GM19467 (cell line): ENCODE measurements at regions not wholly inside any gene's neighbourhood (a gene's known extent, or its start where the extent isn't known, plus 50 kb on each side); places are given as distances from the start of the nearest gene placed in this dataset.

Source experiments
- ATAC-seq: cut with Tn5 transposase; IDR thresholded peaks from one replicate; pipeline ENCODE4 v1.9.1; 2021; ENCODE audit warnings: mild to moderate bottlenecking, moderate library complexity; ENCODE audit not compliant: unreplicated experiment

DNA sequence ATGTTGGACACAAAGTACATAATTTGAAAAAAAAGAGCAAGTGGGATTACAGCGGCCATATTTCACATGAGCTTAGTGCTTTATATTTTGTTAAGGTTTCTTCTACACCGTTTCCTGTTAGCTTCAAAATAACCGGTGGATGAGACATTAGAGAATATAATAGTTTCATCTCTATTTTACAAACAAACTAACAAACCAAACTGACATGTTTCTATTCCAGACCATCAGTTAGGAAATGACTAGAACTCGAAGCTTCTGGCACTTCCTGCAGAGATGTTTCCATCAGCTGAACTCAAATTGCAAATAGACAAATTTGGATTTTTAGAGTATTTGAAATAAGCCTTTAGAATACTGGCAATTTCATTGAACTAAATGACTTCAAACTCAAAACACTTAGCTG is 86.5 kb downstream of the MTRR start:
- ATAC-seq = no peak

DNA sequence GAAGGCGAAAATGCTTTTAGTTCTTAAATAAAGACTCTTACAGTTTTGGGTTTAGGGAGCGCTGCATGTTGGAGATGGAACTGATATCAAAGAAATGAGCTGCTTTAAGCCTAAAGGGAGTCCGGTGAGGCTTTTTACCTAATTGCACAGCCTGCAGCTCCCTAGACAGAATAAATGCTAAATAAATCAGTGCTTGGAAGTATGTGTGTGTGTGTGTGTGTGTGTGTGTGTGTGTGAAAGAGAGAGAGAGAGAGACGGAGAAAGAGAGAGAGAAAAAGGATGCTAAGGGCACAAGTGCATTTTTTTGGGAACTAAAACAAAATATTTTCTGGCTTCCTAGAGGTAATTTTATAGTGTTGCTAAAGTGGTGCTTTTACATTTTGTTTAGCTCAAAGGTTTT is 88.4 kb downstream of the MTRR start:
- no peak for ATAC-seq

DNA sequence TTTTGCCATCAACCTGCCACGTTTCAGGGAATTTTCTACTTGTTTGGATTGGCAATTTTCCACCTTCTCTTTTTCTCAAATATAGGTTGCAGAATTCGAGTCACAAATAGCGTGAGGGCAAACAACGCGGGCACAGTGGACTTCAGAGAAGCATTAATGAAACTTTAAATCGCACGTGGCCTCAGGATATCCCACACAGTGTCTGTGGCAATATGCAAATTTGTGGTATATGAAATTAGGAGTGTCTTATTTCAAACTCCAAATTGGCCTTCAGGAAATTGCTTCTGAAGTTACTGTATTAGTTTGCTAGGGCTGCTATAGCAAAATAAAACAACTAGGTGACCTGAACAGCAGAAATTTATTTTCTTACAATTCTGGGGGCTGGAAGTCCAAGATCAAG is 91.2 kb downstream of the MTRR start:
- no peak for ATAC-seq

DNA sequence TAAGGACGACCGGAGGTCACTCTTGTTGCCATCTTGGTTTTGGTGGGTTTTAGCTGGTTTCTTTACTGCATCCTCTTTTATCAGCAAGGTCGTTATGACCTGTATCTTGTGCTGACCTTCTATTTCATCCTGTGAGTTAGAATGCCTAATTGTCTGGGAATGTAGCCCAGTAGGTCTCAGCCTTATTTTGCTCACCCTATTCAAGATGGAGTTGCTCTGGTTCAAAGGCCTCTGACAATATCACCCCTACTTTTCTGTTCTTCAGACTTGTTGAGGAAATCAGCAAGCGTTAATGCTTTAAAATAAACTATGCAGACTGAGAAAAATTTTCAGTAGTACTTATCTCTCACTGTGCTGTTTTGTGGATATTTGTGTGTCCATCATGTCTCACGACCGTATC is 92.6 kb downstream of the MTRR start:
- no peak for ATAC-seq

DNA sequence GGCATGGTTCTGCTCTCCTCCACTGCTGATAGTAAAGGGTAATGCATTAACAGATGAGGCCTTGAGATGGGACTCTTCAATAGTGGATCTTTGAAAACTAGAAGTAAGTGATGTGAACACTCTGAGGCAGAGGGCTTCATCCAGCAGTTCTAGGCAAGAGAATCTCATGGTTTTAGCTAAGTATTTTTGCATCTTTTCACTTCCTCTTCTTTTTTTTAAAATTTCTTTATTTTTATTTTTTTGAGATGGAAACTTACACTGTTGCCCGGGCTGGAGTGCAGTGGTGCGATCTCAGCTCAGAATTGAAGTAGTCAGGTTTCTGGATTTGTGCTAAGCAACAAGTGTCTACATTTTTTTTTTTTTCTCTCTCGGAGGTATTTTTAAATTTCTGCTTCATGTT is 101.9 kb downstream of the MTRR start:
- ATAC-seq = no peak

DNA sequence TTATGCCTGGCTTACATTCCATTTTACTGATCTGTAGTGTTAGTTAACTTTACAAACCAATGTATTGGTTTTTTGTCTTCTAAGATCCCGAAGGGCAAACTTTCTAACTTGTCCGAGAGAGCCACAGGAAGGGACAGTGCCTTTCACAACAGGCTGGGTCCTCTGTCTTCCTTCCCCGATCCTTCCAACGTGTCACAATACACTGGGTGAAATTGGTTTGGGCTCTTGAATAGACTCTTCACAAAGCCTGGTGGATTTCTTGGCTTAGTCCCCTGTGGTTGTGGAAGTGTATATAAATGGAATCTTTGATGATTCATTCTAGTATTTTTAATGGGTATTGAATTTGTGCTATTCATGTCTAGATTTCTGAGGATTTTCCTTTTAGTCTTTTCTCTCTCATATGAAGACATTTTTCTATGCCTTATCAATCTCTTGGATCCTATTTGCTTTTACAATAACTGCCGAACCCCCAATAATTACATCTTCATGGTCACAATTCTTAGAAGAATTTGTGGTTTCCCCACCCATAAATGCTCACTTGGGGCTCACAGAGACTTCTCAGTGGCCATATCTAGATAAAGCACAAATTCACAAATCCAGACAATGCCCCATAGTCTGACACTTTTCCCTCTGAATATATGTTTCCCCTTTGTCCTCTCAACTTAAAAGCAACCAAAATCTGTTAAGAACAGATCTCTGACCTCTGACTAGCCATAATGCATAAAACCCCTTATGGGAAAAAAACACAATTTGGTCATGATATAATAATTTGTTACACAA is 107.7 kb downstream of the MTRR start:
- ATAC-seq = no peak

DNA sequence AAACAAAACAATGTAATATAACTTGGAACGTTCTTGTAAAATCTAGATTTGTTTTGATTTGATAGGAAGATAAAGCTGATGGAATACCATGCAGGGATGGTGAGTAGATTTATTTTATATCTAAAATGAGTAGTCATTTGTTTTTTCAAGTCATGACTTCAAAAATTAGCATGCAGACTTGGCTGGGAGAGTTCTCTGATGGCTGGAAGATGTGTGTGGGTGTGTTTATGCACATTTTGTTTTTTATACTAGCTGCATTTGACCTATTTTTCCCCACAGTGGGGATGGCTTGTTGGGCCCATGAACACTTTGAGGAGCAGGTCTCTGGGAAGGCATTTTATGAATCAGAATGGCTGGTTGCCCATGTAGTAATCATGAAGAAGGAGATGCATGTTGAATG is 109.2 kb downstream of the MTRR start:
- no peak for ATAC-seq

DNA sequence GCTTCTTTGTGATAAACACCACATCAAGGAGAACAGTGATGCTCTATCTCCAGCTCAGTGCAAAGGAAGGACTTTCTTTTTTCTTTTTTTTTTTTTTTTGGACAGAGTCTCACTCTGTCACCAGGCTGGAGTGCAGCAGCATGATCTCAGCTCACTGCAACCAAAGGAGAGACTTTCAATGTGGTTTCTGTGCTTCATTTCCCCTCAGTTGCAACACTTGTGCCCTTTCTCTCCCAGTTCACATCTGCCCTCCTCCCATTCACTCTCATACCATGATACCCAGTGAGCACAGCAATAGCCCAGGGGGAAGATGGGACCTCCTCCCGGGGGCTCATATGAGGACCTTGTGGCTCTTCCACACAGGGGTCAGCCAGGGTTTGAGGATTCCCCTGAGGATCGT is 110.0 kb downstream of the MTRR start:
- no peak for ATAC-seq

DNA sequence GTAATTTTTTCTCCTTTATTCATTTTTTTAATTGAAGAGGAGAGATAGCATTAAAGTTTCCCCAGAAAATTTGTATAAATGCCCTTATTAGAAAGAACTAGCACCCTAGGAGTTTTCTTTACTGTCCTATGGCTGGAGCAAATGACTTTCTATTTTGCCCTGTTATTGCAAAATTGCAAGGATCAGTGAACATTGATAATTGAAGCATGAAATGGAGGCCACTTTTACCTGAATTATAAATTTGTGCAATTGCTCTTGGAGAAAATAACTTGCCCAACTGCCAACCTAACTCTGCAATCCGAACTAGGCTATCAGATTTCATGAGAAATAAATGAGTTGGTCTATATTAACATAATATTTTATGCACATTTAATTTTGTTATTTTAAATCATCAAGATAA is 111.9 kb downstream of the MTRR start:
- no peak for ATAC-seq

DNA sequence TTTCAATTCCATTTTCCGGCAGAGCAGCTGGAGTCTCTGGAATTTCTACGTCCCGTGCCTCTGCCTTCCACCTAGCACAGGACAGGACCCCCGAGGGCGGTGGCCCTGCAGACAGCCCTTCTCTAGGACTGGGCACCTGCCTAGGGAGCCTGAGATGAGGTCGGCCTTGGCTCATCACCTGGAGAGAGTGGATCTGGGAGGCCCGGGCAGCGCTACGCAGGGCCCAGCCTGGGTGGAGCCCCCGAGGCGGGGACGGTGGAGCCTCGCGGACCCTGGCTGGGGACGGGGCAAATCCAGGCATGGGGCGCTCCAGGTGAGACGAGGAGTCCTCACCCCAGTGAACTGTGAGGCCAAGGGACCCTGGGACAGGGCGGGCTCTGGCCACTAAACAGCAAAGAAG is 114.5 kb downstream of the MTRR start:
- no peak for ATAC-seq

DNA sequence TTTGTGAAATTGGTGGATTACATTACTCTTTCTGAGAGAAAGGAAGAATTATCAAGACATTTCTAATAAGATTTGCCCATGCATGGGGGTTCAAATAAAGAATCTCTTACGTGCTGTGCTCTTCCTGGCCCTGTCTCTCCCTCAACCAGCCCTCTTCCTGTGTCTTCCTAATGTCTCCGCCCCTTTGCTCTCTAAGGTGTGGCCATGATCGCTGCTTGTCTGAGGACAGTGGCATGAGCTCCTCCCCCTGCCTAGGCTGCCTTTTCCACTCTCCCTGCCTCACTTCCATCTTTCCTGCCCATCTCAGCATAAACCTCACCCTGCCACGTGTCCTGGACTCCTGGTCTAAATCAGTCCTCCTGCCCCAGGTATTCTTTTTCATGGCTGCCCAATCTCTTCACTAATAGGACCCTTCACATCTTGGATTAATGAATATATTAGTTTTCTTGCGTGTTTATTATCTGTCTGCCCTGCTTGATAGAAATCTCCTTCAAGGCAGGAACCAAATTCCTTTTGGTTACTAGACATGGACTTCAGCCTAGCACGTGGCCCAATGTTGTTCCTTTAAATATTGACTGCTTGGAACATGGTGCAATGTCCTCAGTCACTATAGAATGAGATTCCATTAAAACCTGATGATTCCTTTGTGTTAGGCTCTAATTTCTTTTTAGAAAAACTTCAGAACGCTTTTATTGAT is 122.3 kb downstream of the MTRR start:
- ATAC-seq = no peak

DNA sequence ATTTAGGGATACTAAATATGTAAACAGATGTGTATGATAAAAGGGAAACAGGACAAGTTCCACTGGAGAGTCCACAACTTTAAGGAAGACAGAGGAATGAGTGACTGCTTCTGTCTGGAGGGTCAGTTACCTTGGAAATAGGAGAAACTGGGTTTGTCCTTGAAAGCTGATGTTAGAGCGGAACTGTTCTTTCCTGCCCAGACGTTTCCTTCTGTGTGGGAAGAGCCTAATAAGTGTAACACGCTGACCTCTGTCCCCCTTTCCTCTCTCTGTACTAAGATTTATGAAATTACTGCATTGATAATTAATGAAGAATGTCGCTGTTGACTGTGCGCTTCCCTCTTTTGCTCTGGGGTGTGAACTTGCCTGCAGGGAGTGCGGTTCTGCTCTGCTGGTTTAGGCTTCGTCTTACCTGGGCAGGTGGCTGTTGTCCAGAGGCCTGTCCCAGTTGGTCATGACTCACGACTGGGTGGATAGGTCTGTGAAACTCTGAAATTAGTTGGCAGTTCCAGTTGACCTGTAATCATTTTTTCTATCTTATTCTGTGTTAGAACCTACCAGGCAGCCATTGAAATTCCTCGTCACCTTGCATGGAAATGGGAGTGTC is 126.8 kb downstream of the MTRR start:
- no peak for ATAC-seq

DNA sequence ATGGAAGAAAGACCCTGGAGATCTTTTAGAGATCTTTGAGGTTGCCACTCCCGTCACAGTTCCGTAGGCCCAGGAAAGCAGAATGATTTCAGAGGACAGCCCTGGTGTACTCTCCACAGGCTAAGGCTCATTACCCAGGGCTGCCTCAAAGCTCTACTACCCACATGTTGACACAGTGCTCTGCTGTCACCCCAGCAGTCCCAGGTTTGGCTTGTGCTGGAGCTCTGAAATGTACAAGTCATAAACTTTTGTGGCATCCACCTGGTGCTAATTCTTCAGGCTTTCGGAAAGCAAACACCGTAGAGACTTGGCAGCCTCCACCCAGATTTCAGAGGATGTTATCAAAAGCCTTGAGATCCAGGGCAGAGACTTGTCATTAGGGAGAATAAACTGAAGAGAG is 136.5 kb downstream of the MTRR start:
- ATAC-seq = no peak

DNA sequence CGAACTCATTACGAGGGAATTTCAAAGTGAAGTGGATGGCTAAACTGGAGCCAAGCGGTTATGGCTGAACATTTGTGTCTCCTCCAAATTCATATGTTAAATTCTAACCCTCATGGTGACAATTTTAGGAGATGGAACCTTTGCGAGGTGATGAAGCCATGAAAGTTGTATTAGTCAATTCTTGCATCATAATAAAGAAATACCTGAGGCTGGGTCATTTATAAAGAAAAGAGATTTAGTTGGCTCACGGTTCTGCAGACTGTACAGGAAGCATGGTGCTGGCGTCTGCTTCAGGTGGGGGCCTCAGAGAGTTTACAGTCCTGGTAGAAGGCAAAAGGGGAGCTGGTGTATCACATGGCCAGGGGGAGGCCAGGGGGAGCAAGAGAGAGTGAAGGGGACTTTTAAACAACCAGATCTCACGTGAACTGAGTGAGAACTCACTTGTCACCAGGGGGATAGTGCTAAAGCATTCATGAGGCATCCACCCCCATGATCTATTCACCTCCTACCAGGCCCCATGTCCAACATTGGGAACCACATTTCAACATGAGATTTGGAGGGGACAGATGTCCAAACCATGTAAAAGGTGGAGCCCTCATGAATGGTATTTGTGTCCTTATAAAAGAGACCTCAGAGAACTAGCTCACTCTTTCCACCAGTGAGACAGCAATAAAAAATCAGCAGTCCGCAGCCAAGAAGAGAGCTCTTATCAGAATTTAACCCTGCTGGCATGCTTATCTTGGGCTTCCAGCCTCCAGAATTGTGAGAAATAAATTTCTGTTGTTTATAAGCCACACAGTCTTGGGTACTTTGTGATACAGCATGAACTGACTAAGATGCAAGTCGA is 143.4 kb downstream of the MTRR start:
- no peak for ATAC-seq

DNA sequence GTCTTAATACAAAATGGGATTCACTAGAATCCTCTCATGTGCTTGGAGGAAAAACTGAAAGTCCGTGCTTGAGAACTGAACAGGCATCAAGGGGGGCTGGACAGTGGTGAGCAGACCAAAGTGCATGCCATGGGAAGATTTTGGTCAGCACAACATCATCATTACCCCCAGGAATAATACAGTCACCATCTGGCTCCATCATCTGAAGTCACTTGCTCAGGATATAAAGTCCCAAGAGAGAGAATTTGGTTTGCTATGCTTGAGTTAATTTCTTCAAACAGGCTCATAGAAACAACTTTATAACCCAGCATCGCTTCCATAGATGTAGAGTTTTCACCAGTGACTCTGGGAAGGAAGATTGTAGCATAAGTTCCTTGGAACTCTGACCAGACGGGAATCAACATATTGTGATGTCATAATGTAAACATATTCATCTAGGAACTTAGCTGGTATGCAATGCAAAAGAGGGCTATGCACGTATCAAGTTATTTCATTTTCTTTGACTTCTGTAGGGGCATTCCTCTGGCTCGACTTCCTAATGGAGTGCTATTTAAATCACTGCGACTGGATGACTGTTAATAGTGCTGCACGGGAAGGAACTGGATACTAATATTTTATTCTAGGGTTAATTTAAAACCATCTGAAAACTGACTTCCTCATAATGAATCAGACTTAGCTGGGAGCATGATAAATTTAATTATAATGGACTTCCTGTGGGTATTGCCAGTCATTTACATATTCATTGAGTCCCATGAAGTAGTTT is 145.2 kb downstream of the MTRR start:
- no peak for ATAC-seq

DNA sequence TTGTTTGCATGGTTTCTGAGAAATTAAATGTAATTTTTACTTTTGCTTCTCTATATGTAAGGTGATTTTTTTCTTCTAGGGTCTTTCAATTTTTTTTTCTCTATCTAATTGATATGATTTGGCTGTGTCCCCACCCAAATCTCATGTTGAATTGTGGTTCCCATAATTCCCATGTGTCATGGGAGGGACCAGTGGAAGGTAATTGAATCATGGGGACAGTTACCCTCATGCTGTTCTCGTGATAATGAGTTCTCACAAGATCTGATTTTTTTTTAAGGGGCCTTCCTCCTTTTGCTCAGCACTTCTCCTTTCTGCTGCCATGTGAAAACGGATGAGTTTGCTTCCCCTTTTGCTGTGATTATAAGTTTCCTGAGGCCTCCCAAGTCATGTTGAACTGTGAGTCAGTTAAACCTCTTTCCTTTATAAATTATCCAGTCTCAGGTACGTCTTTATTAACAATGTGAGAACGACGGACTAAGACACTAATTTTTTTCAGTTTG is 150.8 kb downstream of the MTRR start:
- no peak for ATAC-seq

DNA sequence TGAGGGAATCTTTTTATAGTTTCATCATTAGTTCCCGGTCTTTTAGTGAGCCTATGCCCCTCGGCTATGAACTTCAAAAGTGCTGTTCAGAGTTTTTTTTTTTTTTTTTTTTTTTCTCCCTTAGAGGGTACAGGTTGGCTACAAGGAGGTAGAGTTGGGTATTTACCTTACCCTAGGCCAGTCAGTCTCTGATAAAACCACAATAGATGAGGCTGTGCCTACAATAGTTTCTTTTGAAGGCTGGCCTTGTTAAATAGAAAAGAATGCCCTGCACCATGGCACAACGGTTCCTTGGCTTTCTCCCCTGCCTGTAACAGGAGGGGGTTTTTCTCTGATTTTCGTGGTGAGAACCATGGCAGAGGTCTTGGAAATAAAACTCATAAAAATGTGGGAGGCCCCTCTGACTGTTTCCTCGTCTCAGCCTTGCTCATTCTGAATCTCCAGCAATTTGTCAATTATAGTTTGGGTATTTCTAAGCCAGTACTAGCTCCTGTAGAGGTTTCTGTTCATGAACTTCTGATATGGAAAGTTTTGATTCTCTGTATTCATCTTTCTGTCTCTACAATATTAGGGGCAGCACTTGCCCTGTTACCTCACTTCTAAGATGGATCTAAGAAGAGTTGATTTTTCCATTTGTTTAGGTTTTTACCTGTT is 152.0 kb downstream of the MTRR start:
- no peak for ATAC-seq

DNA sequence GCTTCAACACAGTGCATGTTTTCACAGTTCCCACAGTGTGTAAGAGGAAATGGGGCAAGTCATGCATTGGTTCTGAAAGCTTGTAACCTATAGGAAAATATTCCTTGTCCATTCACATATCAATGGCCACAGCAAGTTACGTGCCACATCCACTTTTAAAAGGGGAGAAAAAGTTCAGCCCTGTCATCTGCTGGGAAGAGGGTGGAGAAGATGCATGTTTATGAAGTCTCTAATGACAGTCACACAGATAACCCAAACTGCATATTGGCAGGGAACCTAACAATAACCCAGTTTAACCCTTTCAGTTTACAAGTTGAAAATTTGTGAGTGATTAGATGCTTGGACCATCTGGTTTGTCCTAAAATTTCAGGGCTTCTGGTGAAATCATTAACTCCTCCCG is 159.3 kb downstream of the MTRR start:
- no peak for ATAC-seq

DNA sequence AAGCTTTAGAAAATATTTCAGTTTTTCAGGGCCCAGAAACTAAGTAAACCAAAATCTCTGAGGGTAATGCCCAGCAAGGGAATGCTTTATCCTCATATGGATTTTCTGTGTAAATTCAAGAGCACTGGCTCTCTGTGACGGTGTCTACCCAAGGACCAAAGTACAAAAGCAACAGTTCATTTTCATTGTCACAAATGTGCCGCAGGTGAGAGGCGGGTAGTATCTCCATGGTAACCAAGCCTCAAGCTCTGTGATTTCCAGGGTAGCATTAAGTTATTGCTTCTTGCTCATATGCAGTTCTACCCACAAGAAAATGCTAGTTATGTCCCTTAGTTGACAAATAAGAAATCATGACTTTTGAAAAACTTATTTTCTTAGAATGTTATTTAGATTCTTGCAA is 164.3 kb downstream of the MTRR start:
- no peak for ATAC-seq

DNA sequence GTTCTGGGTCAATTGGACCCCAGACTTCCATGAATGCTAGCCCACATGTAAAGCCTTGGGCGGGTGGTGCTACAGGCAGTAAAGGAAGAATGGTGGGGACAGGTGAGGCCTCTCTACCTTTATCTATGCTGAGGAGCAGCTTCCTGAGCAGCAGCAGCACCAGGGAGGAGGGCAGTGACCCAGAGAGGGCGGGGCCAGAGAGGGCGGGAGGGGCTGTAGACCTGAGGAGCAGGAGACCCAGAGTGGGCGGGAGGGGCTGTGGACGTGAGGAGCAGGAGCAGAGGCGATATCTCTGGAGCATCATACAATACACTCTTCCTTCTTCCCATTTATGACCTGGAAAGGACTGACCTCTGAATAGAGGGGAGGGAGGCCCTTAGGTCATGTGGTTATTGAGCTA is 165.9 kb downstream of the MTRR start:
- no peak for ATAC-seq
